ENCODE measurements at regions not wholly inside any gene's neighbourhood (a gene's known extent, or its start where the extent isn't known, plus 50 kb on each side); places are given as distances from the start of the nearest gene placed in this dataset.
A peak's percentile ranks its signal among the peaks of the same experiment; 100 is the strongest.
"Not testable (repeated sequence)": the region's sequence is repeated elsewhere in the genome, so short reads cannot be mapped to it uniquely, and the experiment has no call there.

- DNase-seq (ENCODE audit: low spot score) = no peak
These were observed 250.7 kb downstream of the RMST start for GRCh38 chr12:97713270-97713669.

GRCh38 chr12:97714107-97714563 is 251.5 kb downstream of the RMST start:
- no peak for DNase-seq (ENCODE audit: low spot score)

GRCh38 chr12:97716356-97716755 is 253.8 kb downstream of the RMST start:
- DNase-seq (ENCODE audit: low spot score) = no peak

- DNase-seq (ENCODE audit: low spot score) = not testable (repeated sequence)
These were observed 261.2 kb downstream of the RMST start for GRCh38 chr12:97723801-97724200.

- no peak for DNase-seq (ENCODE audit: low spot score)
These were observed 282.9 kb downstream of the RMST start for GRCh38 chr12:97745406-97746101.

GRCh38 chr12:97748298-97748697 is 285.7 kb downstream of the RMST start:
- DNase-seq (ENCODE audit: low spot score) = no peak

- DNase-seq (ENCODE audit: low spot score) = no peak
These were observed 289.1 kb downstream of the RMST start for GRCh38 chr12:97751704-97752103.

GRCh38 chr12:97752129-97752528 is 289.5 kb downstream of the RMST start:
- no peak for DNase-seq (ENCODE audit: low spot score)

- no peak for DNase-seq (ENCODE audit: low spot score)
These were observed 290.7 kb downstream of the RMST start for GRCh38 chr12:97753332-97753731.

GRCh38 chr12:97754306-97754705 is 291.7 kb downstream of the RMST start:
- no peak for DNase-seq (ENCODE audit: low spot score)

GRCh38 chr12:97756066-97756666 is 293.6 kb downstream of the RMST start:
- no peak for DNase-seq (ENCODE audit: low spot score)

GRCh38 chr12:97756741-97757140 is 294.1 kb downstream of the RMST start:
- DNase-seq (ENCODE audit: low spot score) = no peak

GRCh38 chr12:97757481-97758193 is 295.0 kb downstream of the RMST start:
- DNase-seq (ENCODE audit: low spot score) = peak; percentile 39

- no peak for DNase-seq (ENCODE audit: low spot score)
These were observed 295.5 kb downstream of the RMST start for GRCh38 chr12:97758194-97758501.

GRCh38 chr12:97758586-97758985 is 296.0 kb downstream of the RMST start:
- DNase-seq (ENCODE audit: low spot score) = no peak

- no peak for DNase-seq (ENCODE audit: low spot score)
These were observed 298.0 kb downstream of the RMST start for GRCh38 chr12:97760601-97761000.

GRCh38 chr12:97763113-97763512 is 300.5 kb downstream of the RMST start:
- no peak for DNase-seq (ENCODE audit: low spot score)

GRCh38 chr12:97764700-97765099 is 302.1 kb downstream of the RMST start:
- DNase-seq (ENCODE audit: low spot score) = no peak

GRCh38 chr12:97767347-97767746 is 304.7 kb downstream of the RMST start:
- no peak for DNase-seq (ENCODE audit: low spot score)

GRCh38 chr12:97778111-97778510 is 315.5 kb downstream of the RMST start:
- DNase-seq (ENCODE audit: low spot score) = no peak

GRCh38 chr12:97781342-97781741 is 318.7 kb downstream of the RMST start:
- no peak for DNase-seq (ENCODE audit: low spot score)

GRCh38 chr12:97784904-97785303 is 322.3 kb downstream of the RMST start:
- no peak for DNase-seq (ENCODE audit: low spot score)

GRCh38 chr12:97790281-97790680 is 327.7 kb downstream of the RMST start:
- DNase-seq (ENCODE audit: low spot score) = no peak
